HepG2 (cell line): ENCODE measurements at regions not wholly inside any gene's neighbourhood (a gene's known extent, or its start where the extent isn't known, plus 50 kb on each side); places are given as distances from the start of the nearest gene placed in this dataset.

Experiments
- ETS1 ChIP-seq: sonication (generic); formaldehyde crosslinking; IDR thresholded peaks from 2 replicates; pipeline ENCODE4 v1.4.0; 2020; ENCODE audit warnings: missing genetic modification reagents
- HNRNPUL1 ChIP-seq: fragments of 200-400 bp; formaldehyde crosslinking; IDR thresholded peaks from 2 replicates; pipeline ENCODE4 v1.6.1; 2017; ENCODE audit warnings: low read depth, mild to moderate bottlenecking, low read length, moderate library complexity
- RBFOX2 ChIP-seq: fragments of 200-400 bp; formaldehyde crosslinking; IDR thresholded peaks from 2 replicates; pipeline ENCODE4 v1.6.1; 2017; ENCODE audit warnings: low read depth, mild to moderate bottlenecking, low read length
- SIN3A ChIP-seq: IDR thresholded peaks from 2 replicates; pipeline ENCODE4 v1.6.1; 2011; ENCODE audit warnings: low read depth, mild to moderate bottlenecking, control low read depth, low read length, borderline replicate concordance
- TCF12 ChIP-seq, 2 experiments: fragments of 450-650 bp in 1 of 2; sonication (generic) in 1 of 2; formaldehyde crosslinking in 1 of 2; IDR thresholded peaks; 2 replicates each; pipeline versions ENCODE4 v1.6.1 to v1.8.0; 2017 to 2022; ENCODE audit warnings: antibody characterized with exemption in 1 of 2, mild to moderate bottlenecking in 1 of 2, missing genetic modification reagents in 1 of 2, moderate library complexity in 1 of 2
- ZNF496 ChIP-seq: sonication (generic); formaldehyde crosslinking; IDR thresholded peaks from 2 replicates; pipeline ENCODE4 v1.8.1; 2023; ENCODE audit warnings: mild to moderate bottlenecking, moderate library complexity, missing genetic modification reagents; ENCODE audit not compliant: insufficient replicate concordance
- TF ChIP-seq, protein P1 (sequence below): sonication (generic); formaldehyde crosslinking; IDR thresholded peaks from 2 replicates; pipeline ENCODE4 v1.4.0; 2020; ENCODE audit warnings: missing genetic modification reagents
- TF ChIP-seq, protein P2 (sequence below): fragments of 450-650 bp; IDR thresholded peaks from 2 replicates; pipeline ENCODE4 v1.6.1; 2017
- TF ChIP-seq, protein P3 (sequence below): sonication (generic); formaldehyde crosslinking; IDR thresholded peaks from 2 replicates; pipeline ENCODE4 v1.5.1; 2020; ENCODE audit warnings: missing genetic modification reagents, mild to moderate bottlenecking, borderline replicate concordance

DNA sequence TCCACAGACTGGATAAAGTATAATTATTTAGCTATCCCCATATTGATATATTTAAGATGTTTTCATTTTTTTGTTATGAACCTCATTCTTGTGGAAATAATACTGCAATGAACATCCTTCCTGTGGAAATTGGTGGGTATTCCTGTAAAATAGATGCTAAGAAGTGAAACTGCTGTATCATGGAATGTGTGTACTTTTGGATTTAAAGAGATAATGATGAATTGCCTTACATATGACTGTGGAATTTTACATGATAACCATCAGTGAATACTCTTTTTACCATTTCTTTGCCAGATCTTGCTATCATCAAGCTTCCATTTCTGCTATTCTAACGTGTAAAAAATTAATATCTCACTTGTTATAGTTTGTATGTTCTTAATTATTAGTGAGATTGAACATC is 847.9 kb downstream of the EFNA5 start (continued):
- TF ChIP-seq ETS1 (CRISPR knock-in tag), result no peak
- TF ChIP-seq, protein P1, sequence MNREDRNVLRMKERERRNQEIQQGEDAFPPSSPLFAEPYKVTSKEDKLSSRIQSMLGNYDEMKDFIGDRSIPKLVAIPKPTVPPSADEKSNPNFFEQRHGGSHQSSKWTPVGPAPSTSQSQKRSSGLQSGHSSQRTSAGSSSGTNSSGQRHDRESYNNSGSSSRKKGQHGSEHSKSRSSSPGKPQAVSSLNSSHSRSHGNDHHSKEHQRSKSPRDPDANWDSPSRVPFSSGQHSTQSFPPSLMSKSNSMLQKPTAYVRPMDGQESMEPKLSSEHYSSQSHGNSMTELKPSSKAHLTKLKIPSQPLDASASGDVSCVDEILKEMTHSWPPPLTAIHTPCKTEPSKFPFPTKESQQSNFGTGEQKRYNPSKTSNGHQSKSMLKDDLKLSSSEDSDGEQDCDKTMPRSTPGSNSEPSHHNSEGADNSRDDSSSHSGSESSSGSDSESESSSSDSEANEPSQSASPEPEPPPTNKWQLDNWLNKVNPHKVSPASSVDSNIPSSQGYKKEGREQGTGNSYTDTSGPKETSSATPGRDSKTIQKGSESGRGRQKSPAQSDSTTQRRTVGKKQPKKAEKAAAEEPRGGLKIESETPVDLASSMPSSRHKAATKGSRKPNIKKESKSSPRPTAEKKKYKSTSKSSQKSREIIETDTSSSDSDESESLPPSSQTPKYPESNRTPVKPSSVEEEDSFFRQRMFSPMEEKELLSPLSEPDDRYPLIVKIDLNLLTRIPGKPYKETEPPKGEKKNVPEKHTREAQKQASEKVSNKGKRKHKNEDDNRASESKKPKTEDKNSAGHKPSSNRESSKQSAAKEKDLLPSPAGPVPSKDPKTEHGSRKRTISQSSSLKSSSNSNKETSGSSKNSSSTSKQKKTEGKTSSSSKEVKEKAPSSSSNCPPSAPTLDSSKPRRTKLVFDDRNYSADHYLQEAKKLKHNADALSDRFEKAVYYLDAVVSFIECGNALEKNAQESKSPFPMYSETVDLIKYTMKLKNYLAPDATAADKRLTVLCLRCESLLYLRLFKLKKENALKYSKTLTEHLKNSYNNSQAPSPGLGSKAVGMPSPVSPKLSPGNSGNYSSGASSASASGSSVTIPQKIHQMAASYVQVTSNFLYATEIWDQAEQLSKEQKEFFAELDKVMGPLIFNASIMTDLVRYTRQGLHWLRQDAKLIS (CRISPR knock-in tag), result no peak
- no peak for TF ChIP-seq ZNF496 (CRISPR knock-in tag)
- TF ChIP-seq, protein P2, sequence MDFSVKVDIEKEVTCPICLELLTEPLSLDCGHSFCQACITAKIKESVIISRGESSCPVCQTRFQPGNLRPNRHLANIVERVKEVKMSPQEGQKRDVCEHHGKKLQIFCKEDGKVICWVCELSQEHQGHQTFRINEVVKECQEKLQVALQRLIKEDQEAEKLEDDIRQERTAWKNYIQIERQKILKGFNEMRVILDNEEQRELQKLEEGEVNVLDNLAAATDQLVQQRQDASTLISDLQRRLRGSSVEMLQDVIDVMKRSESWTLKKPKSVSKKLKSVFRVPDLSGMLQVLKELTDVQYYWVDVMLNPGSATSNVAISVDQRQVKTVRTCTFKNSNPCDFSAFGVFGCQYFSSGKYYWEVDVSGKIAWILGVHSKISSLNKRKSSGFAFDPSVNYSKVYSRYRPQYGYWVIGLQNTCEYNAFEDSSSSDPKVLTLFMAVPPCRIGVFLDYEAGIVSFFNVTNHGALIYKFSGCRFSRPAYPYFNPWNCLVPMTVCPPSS, result no peak
- TF ChIP-seq TCF12 (IDR thresholded peaks at IDR 0.05), result no peak
- no peak for TF ChIP-seq TCF12 (CRISPR knock-in tag; IDR thresholded peaks at IDR 0.05)
- no peak for TF ChIP-seq HNRNPUL1
- TF ChIP-seq RBFOX2, result no peak
- no peak for TF ChIP-seq SIN3A
- TF ChIP-seq, protein P3, sequence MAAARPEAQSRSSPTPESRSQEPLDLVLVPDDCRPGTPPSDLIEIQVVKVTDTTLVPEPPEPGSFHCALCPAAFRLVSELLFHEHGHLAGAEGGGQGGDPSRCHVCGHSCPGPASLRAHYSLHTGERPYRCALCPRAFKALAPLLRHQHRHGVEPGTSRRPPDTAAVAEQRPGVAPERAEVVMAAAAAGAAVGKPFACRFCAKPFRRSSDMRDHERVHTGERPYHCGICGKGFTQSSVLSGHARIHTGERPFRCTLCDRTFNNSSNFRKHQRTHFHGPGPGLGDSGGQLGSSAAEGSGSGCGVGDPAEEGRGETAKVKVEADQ (CRISPR knock-in tag), result no peak
